22Rv1 (cell line): ENCODE measurements at regions not wholly inside any gene's neighbourhood (a gene's known extent, or its start where the extent isn't known, plus 50 kb on each side); places are given as distances from the start of the nearest gene placed in this dataset.

Source experiments
- ZFX ChIP-seq: fragments of 450-650 bp; IDR thresholded peaks from 2 replicates; pipeline ENCODE4 v1.6.1; 2017; ENCODE audit warnings: antibody characterized with exemption, borderline replicate concordance
- TF ChIP-seq, protein P1 (sequence below): fragments of 450-650 bp; IDR thresholded peaks from 2 replicates; pipeline ENCODE4 v1.5.1; 2017; ENCODE audit warnings: mild to moderate bottlenecking

DNA sequence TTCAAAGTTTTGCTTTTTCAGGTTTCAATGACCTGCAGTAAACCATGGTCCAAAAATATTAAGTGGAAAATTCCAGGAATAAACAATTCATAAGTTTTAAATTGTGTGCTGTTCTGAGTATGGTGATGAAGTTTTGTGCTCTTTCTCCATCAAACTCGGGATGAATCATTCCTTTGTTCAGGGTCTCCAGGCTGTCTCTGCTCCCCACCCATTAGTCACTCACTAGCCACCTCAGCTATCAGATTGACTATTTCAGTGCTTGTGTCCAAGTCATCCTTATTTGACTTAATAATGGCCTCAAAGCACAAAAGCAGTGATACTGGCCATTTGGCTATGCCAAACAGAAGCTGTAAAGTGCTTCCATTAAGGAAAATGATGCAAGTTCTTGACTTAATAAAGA lies 1140.4 kb downstream of the EFNB2 start:
- TF ChIP-seq, protein P1, sequence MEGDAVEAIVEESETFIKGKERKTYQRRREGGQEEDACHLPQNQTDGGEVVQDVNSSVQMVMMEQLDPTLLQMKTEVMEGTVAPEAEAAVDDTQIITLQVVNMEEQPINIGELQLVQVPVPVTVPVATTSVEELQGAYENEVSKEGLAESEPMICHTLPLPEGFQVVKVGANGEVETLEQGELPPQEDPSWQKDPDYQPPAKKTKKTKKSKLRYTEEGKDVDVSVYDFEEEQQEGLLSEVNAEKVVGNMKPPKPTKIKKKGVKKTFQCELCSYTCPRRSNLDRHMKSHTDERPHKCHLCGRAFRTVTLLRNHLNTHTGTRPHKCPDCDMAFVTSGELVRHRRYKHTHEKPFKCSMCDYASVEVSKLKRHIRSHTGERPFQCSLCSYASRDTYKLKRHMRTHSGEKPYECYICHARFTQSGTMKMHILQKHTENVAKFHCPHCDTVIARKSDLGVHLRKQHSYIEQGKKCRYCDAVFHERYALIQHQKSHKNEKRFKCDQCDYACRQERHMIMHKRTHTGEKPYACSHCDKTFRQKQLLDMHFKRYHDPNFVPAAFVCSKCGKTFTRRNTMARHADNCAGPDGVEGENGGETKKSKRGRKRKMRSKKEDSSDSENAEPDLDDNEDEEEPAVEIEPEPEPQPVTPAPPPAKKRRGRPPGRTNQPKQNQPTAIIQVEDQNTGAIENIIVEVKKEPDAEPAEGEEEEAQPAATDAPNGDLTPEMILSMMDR: no peak
- no peak for TF ChIP-seq ZFX
